ENCODE measurements at regions not wholly inside any gene's neighbourhood (a gene's known extent, or its start where the extent isn't known, plus 50 kb on each side); places are given as distances from the start of the nearest gene placed in this dataset.

- TF ChIP-seq CTCF (IDR thresholded peaks at IDR 0.05): no peak
- TF ChIP-seq POLR2A (IDR thresholded peaks at IDR 0.05): no peak
Observed at GRCh38 chr2:65922030-65922429, 489.6 kb upstream of the SPRED2 start.
